ENCODE measurements at regions not wholly inside any gene's neighbourhood (a gene's known extent, or its start where the extent isn't known, plus 50 kb on each side); places are given as distances from the start of the nearest gene placed in this dataset.

DNA sequence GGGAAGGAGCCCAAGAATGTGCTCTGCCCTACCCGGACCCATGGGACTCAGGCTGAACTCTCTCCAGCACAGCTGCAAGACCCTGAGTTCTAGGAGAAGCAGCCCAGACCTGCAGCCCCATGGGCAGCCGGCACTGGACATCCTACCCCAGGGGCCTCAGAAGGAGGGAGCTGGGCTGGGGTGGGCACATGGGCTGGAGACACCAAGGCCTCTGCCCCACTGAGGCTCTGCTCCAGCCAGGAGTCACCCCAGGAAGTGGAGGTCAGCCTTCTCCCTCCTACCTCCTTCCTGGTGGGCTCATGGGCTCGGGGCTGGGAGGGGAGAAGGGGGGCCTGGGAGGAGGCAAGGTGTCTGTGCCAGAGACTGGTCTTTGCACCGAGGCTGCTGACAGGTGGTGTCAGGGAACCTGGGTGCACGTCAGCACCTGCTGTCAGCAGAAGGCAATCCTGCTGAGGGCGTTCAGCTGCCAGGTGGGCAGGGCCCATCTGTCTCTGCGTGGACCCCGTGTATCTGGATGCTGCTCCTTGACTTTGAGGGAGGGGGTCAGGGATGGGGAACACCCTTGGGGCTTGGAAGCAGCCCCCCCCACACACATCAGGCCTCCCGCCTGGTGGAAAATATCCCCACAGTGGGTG, 95.2 kb downstream of the PDGFA start:
- no peak for DNase-seq (ENCODE audit: low spot score)

DNA sequence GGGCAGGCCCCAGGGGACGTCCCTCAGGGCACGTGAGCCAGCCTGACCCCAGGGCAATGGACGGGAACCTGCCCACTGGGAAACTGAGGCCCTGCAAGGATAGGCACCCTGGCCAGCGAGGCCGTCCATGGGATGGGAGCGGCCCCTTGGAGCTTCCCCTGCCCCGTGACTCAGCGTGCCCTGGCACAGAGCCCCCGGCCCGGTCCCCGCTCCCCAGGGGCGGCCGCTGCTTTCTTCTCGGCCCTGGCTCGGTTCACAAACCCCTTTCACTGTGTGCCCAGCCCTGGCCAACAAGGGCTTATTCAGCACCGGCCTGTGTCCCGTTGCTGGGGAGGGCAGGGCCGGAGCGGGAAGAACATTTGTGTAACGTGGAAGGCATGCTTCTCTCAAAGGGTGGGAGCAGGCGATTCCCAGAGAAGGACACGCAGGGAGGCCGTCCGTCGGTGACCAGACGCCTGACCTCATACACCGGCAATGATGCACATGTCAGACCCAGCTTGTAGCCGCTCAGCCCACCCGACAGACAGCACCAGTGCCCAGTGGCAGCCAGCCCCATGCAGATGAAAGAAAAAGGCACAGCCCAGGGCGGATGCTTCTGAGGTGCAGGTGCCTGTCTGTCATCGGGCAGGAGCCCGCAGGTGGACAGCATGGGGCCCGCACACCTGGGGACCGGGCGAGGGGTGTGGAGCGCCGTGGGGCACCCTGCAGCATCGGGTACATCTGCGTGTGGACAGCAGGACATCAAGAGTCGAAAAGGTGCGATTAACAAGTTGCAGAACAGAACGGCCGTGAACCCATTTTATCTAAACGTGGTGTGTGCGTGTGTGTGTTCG, 94.5 kb downstream of the PDGFA start:
- no peak for DNase-seq (ENCODE audit: low spot score)

DNA sequence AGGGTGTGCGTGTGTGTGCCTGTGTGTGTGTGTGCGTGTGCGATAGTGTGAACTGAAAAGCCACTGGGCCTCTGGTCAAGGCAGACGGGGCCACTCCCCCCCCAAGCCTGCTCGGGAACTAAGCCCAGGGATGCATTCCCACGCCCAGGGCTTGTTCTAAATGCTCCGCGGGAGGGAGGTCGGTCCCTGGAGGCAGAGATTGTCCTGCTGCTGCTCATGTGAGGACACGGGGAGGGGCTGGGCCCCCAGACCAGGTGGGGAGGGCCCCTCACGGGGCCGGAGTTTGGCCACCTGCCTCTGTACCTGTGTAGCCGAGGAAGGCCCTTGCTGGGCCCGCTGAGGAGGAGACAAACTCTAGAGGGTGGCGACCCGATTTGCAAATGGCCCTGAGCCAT, 93.9 kb downstream of the PDGFA start:
- DNase-seq (ENCODE audit: low spot score), result no peak

DNA sequence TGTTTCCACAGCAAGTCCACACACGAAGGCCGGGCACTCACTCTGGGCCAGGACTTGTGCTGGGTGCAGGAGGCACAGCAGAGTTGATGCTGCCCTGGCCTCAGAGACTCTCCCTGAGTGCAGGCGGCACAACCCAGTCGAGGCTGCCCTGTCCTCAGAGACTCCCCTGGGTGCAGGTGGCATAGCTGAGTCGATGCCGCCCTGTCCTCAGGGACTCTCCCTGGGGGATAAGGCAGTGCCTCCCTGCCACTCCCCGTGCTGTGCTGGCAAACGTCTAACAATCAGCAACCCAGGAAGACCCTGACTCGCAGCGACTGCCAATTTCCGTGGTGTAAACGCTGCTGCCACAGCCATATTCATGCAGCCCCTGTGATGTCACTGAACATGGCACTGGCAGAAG, 93.1 kb downstream of the PDGFA start:
- no peak for DNase-seq (ENCODE audit: low spot score)

DNA sequence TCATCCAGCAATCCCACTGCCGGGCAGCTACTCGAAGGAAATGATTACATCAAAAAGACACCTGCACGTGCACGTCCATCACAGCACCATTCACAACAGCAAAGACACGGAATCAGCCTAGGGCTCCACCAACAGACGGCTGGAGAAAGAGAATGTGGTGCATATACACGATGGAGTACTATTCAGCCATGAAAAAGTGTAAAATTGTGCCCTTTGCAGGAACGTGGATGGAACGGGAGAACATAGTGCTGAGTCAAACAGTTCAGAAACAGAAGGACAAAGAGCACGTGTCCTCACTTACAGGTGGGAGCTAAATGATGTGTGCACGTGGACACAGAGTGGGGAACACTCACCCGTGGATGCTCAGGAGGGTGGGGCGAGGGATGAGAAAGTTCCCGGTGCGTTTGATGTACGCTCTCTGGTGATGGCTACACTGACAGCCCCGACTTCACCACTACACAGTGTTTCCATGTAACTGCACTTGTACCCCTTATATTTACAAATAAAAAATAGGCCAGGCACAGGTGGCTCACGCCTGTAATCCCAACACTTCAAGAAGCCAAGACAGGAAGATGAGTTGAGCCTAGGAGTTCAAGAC, 92.0 kb downstream of the PDGFA start:
- DNase-seq (ENCODE audit: low spot score), result no peak

DNA sequence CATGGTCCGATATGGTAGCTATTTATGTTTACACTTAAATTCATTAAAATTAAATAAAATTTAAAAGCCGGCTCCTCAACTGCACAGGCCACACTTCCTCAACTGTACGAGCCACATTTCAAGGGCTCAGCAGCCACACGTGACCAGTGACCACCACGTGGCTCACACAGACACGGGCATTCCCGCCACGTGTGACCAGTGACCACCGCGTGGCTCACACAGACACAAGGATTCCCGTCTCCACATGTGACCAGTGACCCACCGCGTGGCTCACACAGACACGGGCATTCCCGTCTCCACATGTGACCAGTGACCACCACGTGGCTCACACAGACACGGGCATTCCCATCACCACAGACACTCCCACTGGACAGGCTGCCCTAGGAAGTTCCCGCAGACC, 91.3 kb downstream of the PDGFA start:
- DNase-seq (ENCODE audit: low spot score), result no peak

DNA sequence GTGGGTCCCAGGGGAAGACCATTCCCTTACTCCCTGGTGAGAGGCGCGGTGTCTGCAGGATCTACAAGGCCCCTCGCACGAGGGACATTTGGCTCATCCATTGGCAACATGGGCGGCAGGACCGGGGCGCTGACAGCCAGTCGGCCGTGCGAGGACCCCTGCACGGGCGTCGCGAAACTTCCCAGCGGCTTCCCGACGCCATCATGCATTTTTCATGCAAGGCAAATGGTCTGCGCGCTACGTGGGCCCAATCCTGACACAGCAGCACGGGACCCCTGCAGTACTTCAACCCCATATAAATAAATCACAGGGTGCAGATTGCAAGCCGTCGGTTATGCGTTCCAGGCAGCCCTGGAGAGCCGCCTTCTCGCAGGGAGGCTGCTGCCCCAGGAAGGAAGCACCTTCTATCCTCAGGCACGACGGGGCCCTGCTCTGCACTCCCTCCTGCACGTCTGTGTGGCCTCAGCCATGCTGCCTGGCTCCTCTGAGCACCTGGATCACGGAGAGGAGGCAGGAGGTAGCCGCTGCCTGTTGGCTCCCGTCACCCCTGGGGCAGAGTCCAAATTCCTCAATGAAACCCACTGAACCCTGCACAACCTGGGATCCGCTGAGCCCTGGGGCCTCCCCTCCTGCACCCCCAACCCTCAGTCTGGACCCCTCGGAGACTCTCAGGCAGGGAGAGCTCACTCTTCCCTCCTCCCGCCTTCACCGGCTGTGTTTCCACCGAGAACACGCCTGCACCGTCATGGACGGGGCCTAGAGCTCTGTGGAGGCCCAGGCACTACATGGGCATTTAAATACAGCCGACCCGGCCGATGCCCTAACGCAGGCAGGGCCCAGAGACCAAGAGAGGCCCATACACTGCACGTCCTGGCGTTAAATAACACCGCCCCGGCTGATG, 90.5 kb downstream of the PDGFA start:
- DNase-seq (ENCODE audit: low spot score), result no peak

DNA sequence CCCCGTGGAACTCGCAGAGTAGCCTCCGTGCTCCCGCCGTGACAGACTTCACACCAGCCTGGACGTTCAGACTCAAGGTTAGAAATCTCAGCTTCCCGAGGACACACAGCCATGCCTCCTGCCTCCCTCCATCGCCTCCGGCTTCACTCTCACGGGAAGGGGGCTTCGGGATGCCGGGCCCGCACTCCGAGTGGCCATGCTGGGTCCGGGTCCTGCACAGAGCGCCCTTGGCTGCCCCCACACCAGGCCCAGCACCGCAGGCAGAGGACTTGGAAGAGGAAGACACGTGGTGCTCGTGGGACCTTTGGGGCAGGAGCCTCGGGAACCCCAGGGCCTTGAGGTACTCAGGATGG, 89.8 kb downstream of the PDGFA start:
- no peak for DNase-seq (ENCODE audit: low spot score)

DNA sequence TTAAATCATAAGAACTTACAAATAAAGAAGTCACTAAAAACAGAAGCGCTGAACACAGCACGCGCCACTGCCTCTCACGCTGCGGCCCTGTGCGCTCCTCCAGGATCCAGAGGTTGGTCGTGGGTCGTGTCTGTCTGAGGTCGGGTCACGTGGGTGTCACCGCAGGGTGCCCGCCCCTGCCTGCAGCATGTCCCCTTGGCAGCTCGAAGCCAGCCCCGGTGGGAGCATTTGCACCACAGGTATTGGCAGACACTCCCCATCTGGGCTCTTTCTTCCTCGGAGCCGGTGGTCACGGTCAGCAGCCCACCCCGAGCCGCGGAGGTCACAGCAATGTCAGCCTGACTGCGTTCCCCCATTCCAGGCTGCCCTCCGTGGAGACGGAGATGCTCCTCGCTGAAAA, 88.6 kb downstream of the PDGFA start:
- no peak for DNase-seq (ENCODE audit: low spot score)

DNA sequence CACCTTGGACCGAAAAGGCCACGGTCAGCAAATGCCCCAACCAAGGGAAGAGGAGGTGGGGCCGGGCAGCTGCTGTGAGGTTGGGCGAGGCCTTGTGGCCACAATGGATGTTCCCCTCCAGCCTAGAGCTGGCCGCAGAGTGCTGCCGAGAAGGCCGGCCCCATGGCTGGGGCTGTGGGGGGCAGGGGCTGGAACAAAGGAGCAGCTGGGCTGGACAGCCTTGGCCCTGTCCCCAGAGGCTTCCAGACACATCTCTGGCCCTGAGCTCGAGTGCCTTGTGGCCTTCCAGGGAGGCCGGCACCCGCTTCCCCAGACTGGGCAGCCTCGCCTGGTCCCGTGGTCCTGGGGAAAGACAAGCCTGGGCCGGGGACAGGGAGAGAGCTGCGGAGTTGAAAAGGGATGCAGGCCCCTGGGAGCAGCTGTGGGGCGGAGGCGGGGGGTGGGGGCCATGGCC, 88.0 kb downstream of the PDGFA start:
- no peak for DNase-seq (ENCODE audit: low spot score)

DNA sequence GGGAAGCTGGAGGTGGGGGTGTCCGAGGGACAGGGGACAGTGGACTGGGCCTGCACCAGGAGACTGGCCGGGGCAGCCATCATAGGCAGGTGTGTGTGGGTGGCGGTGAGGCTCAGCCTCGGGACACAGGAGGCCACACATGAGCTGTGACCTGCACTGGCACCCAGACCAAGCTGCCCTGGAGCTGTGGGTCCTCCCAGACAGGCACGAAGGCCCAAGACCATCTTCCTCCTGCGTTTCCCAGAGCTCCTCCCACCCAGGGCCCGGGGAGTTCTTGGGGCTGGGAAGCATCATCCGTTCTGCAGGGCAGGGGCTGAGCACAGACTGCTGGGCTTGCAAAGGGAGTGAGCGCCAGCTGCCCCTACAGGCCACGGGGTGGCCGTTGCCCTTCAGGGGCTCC, 87.4 kb downstream of the PDGFA start:
- no peak for DNase-seq (ENCODE audit: low spot score)

DNA sequence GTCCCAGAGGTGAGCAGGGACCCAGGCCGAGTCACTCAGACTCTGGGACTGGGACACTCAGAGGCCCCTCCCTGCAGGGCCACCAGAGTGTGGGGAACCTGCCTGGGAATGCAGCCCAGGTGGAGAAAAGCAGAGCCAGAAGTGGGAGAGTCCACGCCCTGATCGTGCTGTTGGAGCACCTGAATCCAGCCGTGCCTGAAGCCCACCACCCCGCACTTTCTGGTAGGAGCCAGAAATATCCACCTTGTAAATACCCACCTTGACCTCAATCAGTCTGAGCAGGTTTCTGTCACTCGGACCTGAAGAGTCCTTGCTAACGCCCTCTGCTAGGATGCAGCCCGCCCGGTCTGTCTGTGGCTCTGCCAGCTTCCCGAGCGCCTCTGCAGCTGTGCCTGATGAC, 86.7 kb downstream of the PDGFA start:
- no peak for DNase-seq (ENCODE audit: low spot score)

DNA sequence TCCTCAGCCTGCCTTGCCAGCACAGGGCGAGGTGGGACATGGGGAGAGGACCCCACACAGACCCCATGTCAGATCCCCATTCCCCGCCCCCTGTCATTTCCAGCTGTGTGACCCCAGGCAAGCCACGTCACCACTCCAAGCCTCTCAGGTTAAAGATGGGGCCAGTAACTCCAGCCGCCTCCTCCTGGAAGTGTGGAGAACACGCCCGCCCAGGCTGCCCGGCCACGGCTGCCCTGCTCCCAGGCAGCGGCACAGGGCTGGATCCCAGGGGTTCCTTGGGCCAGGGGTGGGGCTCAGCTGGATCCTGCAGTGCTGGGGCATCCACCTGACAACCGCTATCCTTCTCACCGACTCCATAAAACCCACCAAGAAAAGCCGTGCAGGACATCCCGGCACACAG, 86.1 kb downstream of the PDGFA start:
- DNase-seq (ENCODE audit: low spot score), result no peak

DNA sequence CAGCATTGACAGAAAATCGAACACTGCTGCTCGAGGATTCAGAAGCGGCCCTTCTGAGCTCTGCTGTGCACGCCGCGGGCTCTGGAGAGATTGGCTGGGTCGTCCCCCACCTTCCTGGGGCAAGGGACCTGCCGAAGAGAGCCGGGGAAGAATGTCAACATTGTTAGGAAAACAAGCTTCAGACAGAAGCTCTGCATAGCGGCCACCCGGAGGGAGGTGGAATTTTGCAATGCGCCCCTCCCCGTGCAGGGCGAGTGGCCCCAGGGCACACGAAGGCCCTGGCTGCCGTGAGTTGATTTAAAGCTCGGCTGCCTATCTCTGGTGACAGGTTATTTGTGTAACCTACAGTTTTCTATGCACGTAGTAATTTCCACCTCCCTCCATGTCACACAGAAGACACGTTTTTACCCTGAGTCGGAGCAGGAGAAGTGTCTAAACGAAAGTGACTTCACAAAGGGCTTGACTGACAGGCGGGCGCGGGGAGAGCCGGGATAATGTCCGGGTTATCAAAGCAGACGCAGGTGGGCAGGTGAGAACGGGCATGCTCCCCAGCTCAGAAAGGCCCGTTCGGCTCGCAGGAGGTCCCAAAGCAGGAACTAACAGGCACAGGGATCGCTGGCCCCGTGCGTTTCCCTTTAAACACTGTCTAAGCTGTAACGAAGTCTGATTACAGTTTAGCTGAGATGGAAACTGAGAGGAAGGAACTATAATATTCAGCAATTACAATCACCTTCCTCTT, 84.6 kb downstream of the PDGFA start:
- DNase-seq (ENCODE audit: low spot score), result no peak

DNA sequence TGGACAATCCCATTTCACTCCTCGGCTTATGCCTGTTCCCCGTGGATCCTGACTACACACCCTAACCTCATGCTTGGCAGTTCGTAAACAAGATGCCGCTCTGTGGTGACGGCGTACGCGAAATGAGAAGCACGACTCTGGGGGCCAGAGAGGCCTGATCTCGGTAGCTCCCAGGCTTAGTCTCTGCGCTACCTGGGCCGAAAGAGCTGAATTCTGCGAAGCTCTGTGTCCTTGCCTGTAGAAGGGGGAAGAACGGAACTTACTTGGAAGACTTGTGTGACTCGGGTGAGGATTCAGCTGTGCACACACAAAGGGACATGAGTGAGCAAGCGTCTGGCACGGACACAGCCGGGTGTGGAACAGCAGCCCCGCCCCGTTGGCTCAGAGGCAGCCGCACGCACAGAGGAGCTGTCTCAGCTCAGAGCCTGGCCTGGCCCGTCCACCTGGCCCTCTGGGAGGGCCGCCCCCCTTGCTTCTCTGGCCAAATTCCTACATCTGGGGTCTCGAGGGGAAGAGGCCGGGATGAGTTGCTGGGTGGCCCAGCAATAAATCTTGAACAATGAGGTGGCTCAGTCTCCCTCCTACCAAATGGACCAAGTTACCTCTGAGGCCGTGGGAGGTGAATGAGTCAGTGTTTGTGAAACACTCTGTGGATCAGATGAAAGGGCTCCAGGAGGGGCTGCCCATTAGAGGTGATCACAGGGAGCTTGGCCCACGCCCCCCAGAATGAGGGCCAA, 83.8 kb downstream of the PDGFA start:
- DNase-seq (ENCODE audit: low spot score), result no peak

DNA sequence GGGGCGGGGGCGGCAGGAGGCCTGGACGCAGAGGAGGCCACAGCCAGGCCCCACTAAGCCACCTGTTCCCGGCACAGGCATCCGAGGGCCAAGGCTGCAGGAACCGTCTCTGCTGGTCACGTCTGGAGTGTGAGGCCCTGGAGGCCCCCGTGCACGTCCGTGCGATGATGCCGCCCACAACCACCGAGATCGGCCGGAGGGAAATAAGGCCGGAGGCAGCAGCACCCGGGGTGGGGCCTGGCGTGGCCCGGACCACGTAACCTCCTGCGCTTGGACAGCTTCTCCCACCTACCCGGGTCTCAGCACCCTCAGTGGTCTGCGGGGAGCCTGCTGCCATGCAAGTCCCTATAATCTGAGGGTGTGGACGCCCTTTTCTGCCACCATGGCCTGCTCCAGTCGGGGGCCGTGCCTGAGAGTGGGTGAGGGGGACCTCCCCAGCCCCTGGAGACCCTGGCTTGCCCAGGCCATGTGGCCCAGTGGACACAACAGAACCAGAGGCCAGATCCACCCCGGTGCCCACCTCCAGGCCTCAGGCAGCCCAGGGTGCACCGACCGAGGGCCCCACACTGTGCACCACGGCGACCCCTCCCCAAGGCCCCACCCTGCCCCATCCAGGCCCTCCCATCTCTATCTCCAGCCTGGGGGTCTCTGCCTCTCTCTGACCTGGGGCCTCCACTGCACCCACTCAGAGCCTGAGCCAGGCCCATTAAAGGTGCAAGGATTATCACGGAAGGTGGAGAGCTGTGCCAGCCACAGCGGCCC, 83.1 kb downstream of the PDGFA start:
- DNase-seq (ENCODE audit: low spot score), result no peak

DNA sequence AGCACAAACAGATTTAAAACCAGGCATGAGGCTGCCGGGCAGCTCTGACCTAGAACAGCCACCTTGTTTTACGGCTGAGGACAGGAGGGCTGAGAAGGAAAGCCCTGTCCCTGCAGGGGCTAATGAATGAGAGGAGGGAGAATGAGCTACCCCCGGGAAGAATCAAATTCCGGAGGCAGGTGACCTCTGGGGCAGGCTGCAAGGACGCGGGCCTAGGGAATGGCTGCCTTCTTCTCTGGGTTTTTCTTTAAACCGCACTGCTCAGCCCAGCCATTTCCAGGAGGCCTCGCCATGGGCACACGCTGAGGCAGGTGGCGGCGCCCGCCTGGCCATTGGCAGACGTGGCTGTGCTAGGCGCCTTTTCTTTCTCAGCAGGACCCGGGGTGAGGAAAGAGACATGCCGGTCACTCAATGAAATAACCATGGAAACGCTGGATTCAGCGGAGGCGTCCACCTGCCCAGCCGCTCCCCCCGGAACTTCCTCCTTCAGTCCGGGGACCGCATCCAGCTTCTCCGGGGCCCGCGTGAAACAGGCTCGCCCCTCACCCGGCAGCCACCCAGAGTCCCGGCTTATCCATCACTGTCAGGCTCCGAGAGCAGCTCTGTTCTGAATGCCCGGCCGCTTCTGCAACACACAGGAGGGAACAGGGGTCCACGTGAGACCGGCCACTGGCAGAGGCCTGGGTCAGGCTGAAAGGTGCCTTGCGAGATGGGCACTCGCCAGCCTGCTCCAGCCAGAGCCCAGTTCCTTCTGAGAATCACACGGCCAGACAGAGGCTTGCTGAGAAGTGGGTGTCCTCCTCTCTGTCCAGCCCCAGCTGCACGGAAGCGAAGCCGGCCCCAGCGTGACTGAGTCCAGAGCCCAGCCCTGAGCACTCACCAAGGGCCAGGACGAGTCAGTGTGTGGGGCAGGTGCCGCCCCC, 82.1 kb downstream of the PDGFA start:
- DNase-seq (ENCODE audit: low spot score), result no peak

DNA sequence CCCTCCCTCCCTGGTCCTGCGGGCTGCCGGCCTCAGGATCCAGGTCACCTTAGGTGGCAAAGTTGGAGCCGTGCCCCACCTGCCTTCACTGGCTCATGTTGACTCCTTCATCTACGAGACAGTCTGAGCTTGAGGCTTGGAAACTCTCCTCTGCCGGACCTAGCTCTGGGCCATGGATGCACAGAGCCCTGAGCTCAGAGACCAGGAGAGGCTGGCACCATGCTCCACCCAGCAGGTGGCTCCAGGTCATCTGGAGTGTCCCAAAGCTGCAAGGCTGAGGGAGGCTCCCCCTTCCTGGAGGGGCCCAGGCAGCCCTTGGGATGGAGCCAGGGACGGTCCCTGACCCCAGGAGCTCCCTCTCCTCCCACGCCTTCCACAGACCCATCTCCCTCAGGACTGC, 81.3 kb downstream of the PDGFA start:
- no peak for DNase-seq (ENCODE audit: low spot score)

DNA sequence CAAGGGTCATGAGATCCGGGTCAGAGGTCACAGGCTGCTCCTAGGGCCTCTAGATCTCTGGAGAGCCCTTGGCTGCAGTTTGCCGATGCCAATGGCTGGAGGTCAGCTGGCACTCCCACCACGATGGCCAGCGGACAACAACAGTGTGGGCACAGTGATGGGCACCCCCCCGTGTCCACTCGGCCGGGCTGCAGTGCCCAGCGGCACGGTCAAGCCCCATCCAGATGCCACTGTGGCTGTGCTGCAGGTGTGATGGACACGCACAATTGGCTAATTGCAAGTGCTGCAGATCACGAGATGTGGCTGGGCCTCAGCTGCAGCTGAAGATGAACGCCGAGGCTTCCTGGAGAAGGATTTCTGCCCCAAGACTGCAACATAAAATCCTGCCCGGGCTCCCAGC, 80.7 kb downstream of the PDGFA start:
- no peak for DNase-seq (ENCODE audit: low spot score)

Data from ecto neural progenitor cell (in vitro differentiated cells).